Ecto neural progenitor cell (in vitro differentiated cells): ENCODE measurements at regions not wholly inside any gene's neighbourhood (a gene's known extent, or its start where the extent isn't known, plus 50 kb on each side); places are given as distances from the start of the nearest gene placed in this dataset.
A peak's percentile ranks its signal among the peaks of the same experiment; 100 is the strongest.

Experiments used
- DNase-seq: peaks from one replicate; pipeline ENCODE4 v3.0.0-alpha.2; 2018; ENCODE audit warnings: low spot score

DNA sequence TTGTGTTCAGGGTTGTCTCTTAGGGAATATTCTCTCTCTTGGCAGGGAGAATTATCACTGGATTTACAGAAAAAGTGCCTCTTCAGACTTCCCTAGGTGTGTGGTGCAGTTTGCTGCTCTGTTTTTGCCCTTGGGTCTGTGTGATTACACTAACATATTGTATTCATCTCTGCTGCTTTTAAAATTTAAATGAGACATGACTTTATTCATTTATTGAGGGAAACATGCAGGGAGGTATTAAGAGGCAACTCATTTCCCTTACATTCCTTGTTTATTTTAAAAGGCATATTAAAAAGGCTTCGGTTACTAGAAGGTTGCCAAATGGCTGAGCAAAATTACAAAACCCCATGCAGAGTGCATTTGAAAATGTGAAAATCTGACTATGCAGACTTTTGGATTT lies 135.1 kb upstream of the GEMIN8 start:
- no peak for DNase-seq

DNA sequence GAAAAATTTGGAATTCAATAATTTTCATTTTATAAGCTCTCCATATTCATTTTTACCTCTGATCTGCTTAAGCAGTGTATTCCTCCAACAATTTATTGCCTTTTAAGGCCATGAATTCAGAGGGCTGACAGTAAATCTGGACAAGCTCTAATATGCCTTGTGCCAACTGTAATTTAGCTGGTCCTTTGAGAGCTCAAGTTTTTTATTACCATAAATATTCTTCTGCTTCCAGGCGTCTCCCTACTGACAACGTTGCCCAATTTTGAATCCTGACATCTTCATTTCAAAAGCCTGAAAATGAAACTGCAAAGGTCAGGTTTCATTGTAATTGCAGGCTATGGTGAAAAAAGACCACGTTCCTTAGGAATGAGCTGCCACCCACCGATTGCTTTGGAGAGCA lies 95.8 kb upstream of the GEMIN8 start:
- no peak for DNase-seq

GRCh38 chrX:14124562-14124961 lies 94.9 kb upstream of the GEMIN8 start:
- no peak for DNase-seq

GRCh38 chrX:14095702-14096101 lies 66.0 kb upstream of the GEMIN8 start:
- DNase-seq = peak; percentile 50

GRCh38 chrX:14094191-14094590 lies 64.5 kb upstream of the GEMIN8 start:
- DNase-seq = no peak

- no peak for DNase-seq
Measured at GRCh38 chrX:14084466-14084865, 54.8 kb upstream of the GEMIN8 start.

GRCh38 chrX:14083783-14084182 lies 54.1 kb upstream of the GEMIN8 start:
- DNase-seq = no peak

GRCh38 chrX:14079891-14080430 lies 50.3 kb upstream of the GEMIN8 start:
- DNase-seq = no peak
